ENCODE measurements at regions not wholly inside any gene's neighbourhood (a gene's known extent, or its start where the extent isn't known, plus 50 kb on each side); places are given as distances from the start of the nearest gene placed in this dataset.

- no peak overlapping the region for H3K4me2 ChIP-seq (ENCODE audit: insufficient read depth, insufficient read length, low read length)
- no peaks in the 10 kb centered on the region for H3K23me2 ChIP-seq (ENCODE audit: insufficient read length, low read depth, low read length, poor library complexity, severe bottlenecking)
- no peaks in the 10 kb centered on the region for H3K79me1 ChIP-seq (ENCODE audit: insufficient read depth, low read depth, low read length, poor library complexity, severe bottlenecking)
- H2AFZ ChIP-seq (ENCODE audit: low read length), result no peak overlapping the region
- H2BK12ac ChIP-seq (ENCODE audit: insufficient read length, low read depth, low read length), result no peak overlapping the region
- no peak overlapping the region for H2BK15ac ChIP-seq (ENCODE audit: low read depth, low read length)
- no peak overlapping the region for H3K14ac ChIP-seq (ENCODE audit: insufficient read depth, low read length)
- H3T11ph ChIP-seq (ENCODE audit: low read length), result no peak overlapping the region
- no peaks in the 10 kb centered on the region for H3K27me3 ChIP-seq (ENCODE audit: insufficient read depth, low read length)
- no peaks in the 10 kb centered on the region for H3K9me3 ChIP-seq (ENCODE audit: control insufficient read depth, low read depth, low read length)
- Mint-ChIP-seq H3K4me1 (no peaks in the 10 kb centered on the region), H3K36me3 (ENCODE audit: insufficient read depth in 1 of 3, low read depth in 3 of 3) (peaks cover 3 to 36% (median 11%) of the 10 kb centered on the region in 3 experiments; a peak in 6 of 7 replicates), H3K27ac (no peak overlapping the region), H3K4me3 (no peak overlapping the region), H3K27me3 (ENCODE audit: low read depth) (no peaks in the 10 kb centered on the region), H3K9me3 (peaks cover 20 to 24% of the 10 kb centered on the region in 2 experiments)
- H3K79me2 ChIP-seq (ENCODE audit: insufficient read depth, low read length), result no peaks in the 10 kb centered on the region
- H4K5ac ChIP-seq (ENCODE audit: insufficient read length, low read depth, low read length), result no peak overlapping the region
- no peak overlapping the region for H2BK5ac ChIP-seq (ENCODE audit: insufficient read length, low read length)
- no peaks in the 10 kb centered on the region for H4K20me1 ChIP-seq (ENCODE audit: control insufficient read depth, insufficient read depth, insufficient read length)
- no peak for DNase-seq
- H2BK120ac ChIP-seq (ENCODE audit: low read depth, low read length, poor library complexity, severe bottlenecking), result no peak overlapping the region
- H4K8ac ChIP-seq (replicated peaks; ENCODE audit: insufficient read length, low read depth, low read length), result no peak overlapping the region
- no peak overlapping the region for H3K4ac ChIP-seq (ENCODE audit: low read depth, low read length)
- no peak overlapping the region for H2BK20ac ChIP-seq (ENCODE audit: low read depth, low read length, poor library complexity, severe bottlenecking)
- no peak overlapping the region for H3K9ac ChIP-seq (ENCODE audit: extremely low read depth, insufficient read length, low read length)
- H3K18ac ChIP-seq (ENCODE audit: insufficient read length, low read depth, low read length), result no peak overlapping the region
- no peak overlapping the region for H3K56ac ChIP-seq (ENCODE audit: insufficient read length, low read depth, low read length)
- no peak overlapping the region for H3K23ac ChIP-seq (ENCODE audit: insufficient read length, low read depth, low read length)
- no peaks in the 10 kb centered on the region for H3K4me1 ChIP-seq (ENCODE audit: insufficient read depth, low read length)
- WGBS (ENCODE audit: extremely low coverage, insufficient read length, low lambda C conversion rate), result no CpG with 5 or more reads among the region's 1 CpG
- no peak overlapping the region for H4K91ac ChIP-seq (ENCODE audit: insufficient read length, low read depth, low read length)
- no peak overlapping the region for H2AK5ac ChIP-seq (ENCODE audit: insufficient read length, low read length)
- TF ChIP-seq CTCF (conservative IDR thresholded peaks at IDR 0.05), result no peak
- H3K27ac ChIP-seq (ENCODE audit: insufficient read length, low read depth, low read length), result no peak overlapping the region
Measured at GRCh38 chr7:11946794-11947193, 114.8 kb upstream of the THSD7A start.

All from H9 (cell line).